Endothelial cell (in vitro differentiated cells): ENCODE measurements at regions not wholly inside any gene's neighbourhood (a gene's known extent, or its start where the extent isn't known, plus 50 kb on each side); places are given as distances from the start of the nearest gene placed in this dataset.

Experiments
- DNase-seq: peaks from one replicate; pipeline ENCODE4 v3.0.0; 2021; ENCODE audit warnings: low spot score
- H3K27ac Mint-ChIP-seq: one replicate; pipeline ENCODE4 v1.8.0; 2021; ENCODE audit warnings: mixed read lengths, inconsistent platforms; ENCODE audit not compliant: unreplicated experiment
- H3K27me3 Mint-ChIP-seq: one replicate; pipeline ENCODE4 v1.8.0; 2021; ENCODE audit warnings: mild to moderate bottlenecking, moderate library complexity, mixed read lengths, inconsistent platforms; ENCODE audit not compliant: unreplicated experiment
- H3K36me3 Mint-ChIP-seq: one replicate; pipeline ENCODE4 v1.8.0; 2021; ENCODE audit warnings: mild to moderate bottlenecking, low read depth, mixed read lengths, inconsistent platforms; ENCODE audit not compliant: unreplicated experiment
- H3K4me1 Mint-ChIP-seq: one replicate; pipeline ENCODE4 v1.8.0; 2021; ENCODE audit warnings: mild to moderate bottlenecking, mixed read lengths, inconsistent platforms; ENCODE audit not compliant: unreplicated experiment
- H3K4me3 Mint-ChIP-seq: one replicate; pipeline ENCODE4 v1.8.0; 2021; ENCODE audit warnings: mild to moderate bottlenecking, mixed read lengths, inconsistent platforms; ENCODE audit not compliant: unreplicated experiment
- H3K9me3 Mint-ChIP-seq: one replicate; pipeline ENCODE4 v1.8.0; 2021; ENCODE audit warnings: mixed read lengths, inconsistent platforms; ENCODE audit not compliant: unreplicated experiment
- CTCF ChIP-seq: fragments of 200-600 bp; sonication (generic); IDR thresholded peaks from one replicate; pipeline ENCODE4 v1.5.0; 2021; ENCODE audit warnings: antibody characterized with exemption; ENCODE audit not compliant: unreplicated experiment

GRCh38 chr1:88013485-88013884, 670.6 kb upstream of the PKN2 start:
- Mint-ChIP-seq H3K36me3 (no peaks in the 10 kb centered on the region), H3K27me3 (no peaks in the 10 kb centered on the region)
- no peak for DNase-seq

GRCh38 chr1:88014131-88014530, 669.9 kb upstream of the PKN2 start:
- Mint-ChIP-seq H3K27me3 (no peaks in the 10 kb centered on the region), H3K9me3 (no peaks in the 10 kb centered on the region), H3K36me3 (no peaks in the 10 kb centered on the region), H3K27ac (no peak overlapping the region), H3K4me3 (no peak overlapping the region), H3K4me1 (peaks cover 10% of the 10 kb centered on the region)
- no peak for TF ChIP-seq CTCF
- DNase-seq: no peak

More at GRCh38 chr1:88013485-88013884, 670.6 kb upstream of the PKN2 start:
- no peak overlapping the region for H3K27ac Mint-ChIP-seq
- H3K9me3 Mint-ChIP-seq: no peaks in the 10 kb centered on the region
- no peak for TF ChIP-seq CTCF
- no peak overlapping the region for H3K4me3 Mint-ChIP-seq
- H3K4me1 Mint-ChIP-seq: peaks cover 10% of the 10 kb centered on the region

GRCh38 chr1:88016947-88017346, 667.1 kb upstream of the PKN2 start:
- Mint-ChIP-seq H3K4me3 (no peak overlapping the region), H3K9me3 (no peaks in the 10 kb centered on the region), H3K36me3 (no peaks in the 10 kb centered on the region), H3K27me3 (no peaks in the 10 kb centered on the region), H3K27ac (no peak overlapping the region), H3K4me1 (peaks cover 10% of the 10 kb centered on the region)
- no peak for DNase-seq
- no peak for TF ChIP-seq CTCF

- no peak overlapping the region for H3K27ac Mint-ChIP-seq
- no peak overlapping the region for H3K4me3 Mint-ChIP-seq
- DNase-seq: no peak
- peaks cover 3% of the 10 kb centered on the region for H3K4me1 Mint-ChIP-seq
- no peak for TF ChIP-seq CTCF
- no peaks in the 10 kb centered on the region for H3K36me3 Mint-ChIP-seq
- no peaks in the 10 kb centered on the region for H3K9me3 Mint-ChIP-seq
- H3K27me3 Mint-ChIP-seq: no peaks in the 10 kb centered on the region
Observed at GRCh38 chr1:88021529-88021928, 662.5 kb upstream of the PKN2 start.

GRCh38 chr1:88022516-88022915, 661.6 kb upstream of the PKN2 start:
- Mint-ChIP-seq H3K27me3 (no peaks in the 10 kb centered on the region), H3K36me3 (no peaks in the 10 kb centered on the region), H3K9me3 (no peaks in the 10 kb centered on the region), H3K27ac (no peak overlapping the region), H3K4me1 (no peaks in the 10 kb centered on the region), H3K4me3 (no peak overlapping the region)
- TF ChIP-seq CTCF: no peak
- DNase-seq: no peak
